ENCODE measurements at regions not wholly inside any gene's neighbourhood (a gene's known extent, or its start where the extent isn't known, plus 50 kb on each side); places are given as distances from the start of the nearest gene placed in this dataset.

- no peak for TF ChIP-seq POLR2A (IDR thresholded peaks at IDR 0.05)
- TF ChIP-seq CTCF (IDR thresholded peaks at IDR 0.05): no peak
Measured at GRCh38 chr2:147519178-147519577, 325.7 kb upstream of the ACVR2A start.

All from uterus (tissue), 2 donors.